VCaP (cell line): ENCODE measurements at regions not wholly inside any gene's neighbourhood (a gene's known extent, or its start where the extent isn't known, plus 50 kb on each side); places are given as distances from the start of the nearest gene placed in this dataset.

ENCODE experiments used
- H3K27ac ChIP-seq: fragments of 450-650 bp; 2 replicates; pipeline ENCODE4 v1.5.1; 2017
- CTCF ChIP-seq: fragments of 450-650 bp; conservative IDR thresholded peaks from 2 replicates; pipeline ENCODE4 v1.5.1; 2017; ENCODE audit warnings: mild to moderate bottlenecking, moderate library complexity

- no peak overlapping the region for H3K27ac ChIP-seq
- TF ChIP-seq CTCF, result no peak
These were observed 103.0 kb downstream of the JCAD start for GRCh38 chr10:29956335-29956924.

- TF ChIP-seq CTCF, result no peak
- H3K27ac ChIP-seq, result no peak overlapping the region
These were observed 104.0 kb downstream of the JCAD start for GRCh38 chr10:29955329-29955935.

GRCh38 chr10:29951441-29951931 lies 107.9 kb downstream of the JCAD start:
- TF ChIP-seq CTCF, result no peak
- no peak overlapping the region for H3K27ac ChIP-seq

- H3K27ac ChIP-seq, result no peak overlapping the region
- TF ChIP-seq CTCF, result no peak
These were observed 109.0 kb downstream of the JCAD start for GRCh38 chr10:29950391-29950790.

- no peak for TF ChIP-seq CTCF
- no peak overlapping the region for H3K27ac ChIP-seq
These were observed 109.9 kb downstream of the JCAD start for GRCh38 chr10:29949411-29950011.

- no peak for TF ChIP-seq CTCF
- H3K27ac ChIP-seq, result no peak overlapping the region
These were observed 110.5 kb downstream of the JCAD start for GRCh38 chr10:29948881-29949355.

- no peak for TF ChIP-seq CTCF
- no peak overlapping the region for H3K27ac ChIP-seq
These were observed 111.7 kb downstream of the JCAD start for GRCh38 chr10:29947701-29948060.
